Heart right ventricle (tissue), 16 donors: ENCODE measurements at regions not wholly inside any gene's neighbourhood (a gene's known extent, or its start where the extent isn't known, plus 50 kb on each side); places are given as distances from the start of the nearest gene placed in this dataset.

Experiments used
- ATAC-seq, 8 donors: fragments of 200-7000 bp; cut with Tn5 transposase; one replicate each; pipeline ENCODE4 v1.9.1; 2020; ENCODE audit warnings: mild to moderate bottlenecking in 8 of 8, moderate library complexity in 8 of 8, moderate number of reproducible peaks in 1 of 8
- DNase-seq, 2 donors: peaks; one replicate each; pipeline ENCODE4 v3.0.0-alpha.2; 2020
- H3K27ac ChIP-seq, 10 donors: fragments of 200-600 bp; sonication (generic) in 2 of 10; one replicate each; pipeline versions ENCODE4 v1.5.0 to v1.8.0; 2020 to 2022; ENCODE audit warnings: mild to moderate bottlenecking in 3 of 10
- H3K27me3 ChIP-seq, 7 donors: fragments of 200-600 bp; one replicate each; pipeline ENCODE4 v1.8.0; 2021 to 2022; ENCODE audit warnings: mild to moderate bottlenecking in 2 of 7
- H3K36me3 ChIP-seq, 9 donors: fragments of 200-600 bp; sonication (generic) in 1 of 9; one replicate each; pipeline versions ENCODE4 v1.5.0 to v1.8.0; 2020 to 2022; ENCODE audit warnings: mild to moderate bottlenecking in 2 of 9
- H3K4me1 ChIP-seq, 9 donors: fragments of 200-600 bp; sonication (generic) in 1 of 9; one replicate each; pipeline versions ENCODE4 v1.5.0 to v1.8.0; 2020 to 2022; ENCODE audit warnings: mild to moderate bottlenecking in 4 of 9
- H3K4me3 ChIP-seq, 10 donors: fragments of 200-600 bp; sonication (generic) in 2 of 10; one replicate each; pipeline versions ENCODE4 v1.5.0 to v1.8.0; 2020 to 2022; ENCODE audit warnings: mild to moderate bottlenecking in 7 of 10, moderate library complexity in 2 of 10
- H3K9me3 ChIP-seq, 11 donors: fragments of 200-600 bp in 10 of 11; sonication (generic) in 2 of 11; one replicate each; pipeline versions ENCODE4 v1.5.0 to v1.8.0; 2013 to 2022; ENCODE audit warnings: mild to moderate bottlenecking in 2 of 11, control low read depth in 1 of 11, moderate library complexity in 1 of 11
- CTCF ChIP-seq, 9 donors: fragments of 200-600 bp; sonication (generic) in 2 of 9; IDR thresholded peaks; one replicate each; pipeline versions ENCODE4 v1.5.0 to v1.8.0; 2021 to 2022; ENCODE audit warnings: antibody characterized with exemption in 9 of 9, mild to moderate bottlenecking in 5 of 9, moderate library complexity in 1 of 9
- WGBS, 2 donors: extraction: QIAGEN DNeasy Blood & Tissue Kit; methylation state at CpG; one replicate each; pipeline ENCODE4 v1.1.7; 2013; ENCODE audit warnings: inconsistent platforms in 1 of 2; 5-methylcytosine and 5-hydroxymethylcytosine counted together
- intact Hi-C, 10 donors: fragments of 100-400 bp; cut with DNase I; formaldehyde crosslinking; loops; one replicate each; pipeline versions ENCODE4 v1.11.1 to v1.14.2; 2022
- donor health status: Arrhythmogenic right ventricular cardiomyopathy.
- donor health status: ischemic (EF 13 %, LVEDD 7.1; RV severe dilation, severe dysfunction).
- donor health status: healthy with polysubstance abuse.
- donor health status: DM: no; HTN: yes; CAD: no.
- donor health status: DM: no; HTN: no; CAD: no.
- donor health status: ischemic (EF 25% LVEDD 6.9; RV normal size, moderate dysfunction).
- donor health status: ischemic (EF 25% LVEDD 5.7; RV mildly dilated, moderate dysfunction).
- donor health status: healthy.
- donor health status: DM: yes; HTN: yes; CAD: no.
- donor health status: Ischemic cardiomyopathy.
- donor health status: ischemic (EF 35%, LVEDD 5.7; RV mildly dilated, moderate dysfunction).
- donor health status: nonischemic (EF 11% LVEDD 7.7; RV severe dilation, severe dysfunction).
- donor health status: DM: yes; HTN: yes; CAD: no.
- donor health status: PGD.
- donor health status: ischemic (EF 29% LVEDD 5.4; RV normal size, mild dysfunction).
- donor health status: nonischemic (EF 23%, LVEDD 6.1; RV moderate dilation, normal function).

GRCh38 chr1:116825207-116825719, 71.0 kb downstream of the CD2 start:
- no peak for TF ChIP-seq CTCF (IDR thresholded peaks at IDR 0.05)
- 6 to 15% methylated on average over 5 of the region's 5 CpGs for WGBS, 2 donors
- DNase-seq (peak; percentile 25 to 51), ATAC-seq (peak; percentile 72 to 92 (median 88))
- H3K27me3 ChIP-seq, result no peaks in the 10 kb centered on the region
- peak overlapping the region in 8 of 10 donors; percentile 34 to 81 (median 68) for H3K27ac ChIP-seq
- peaks cover 7 to 25% (median 14%) of the 10 kb centered on the region in 9 donors for H3K4me1 ChIP-seq
- no peaks in the 10 kb centered on the region for H3K36me3 ChIP-seq
- intact Hi-C loops, result loop anchor here in 1 of 10 donors (10.0 kb wide), 1 partner anchor 250 kb away; the partner anchor contains the start of gene CD58
- H3K9me3 ChIP-seq, result no peaks in the 10 kb centered on the region
- H3K4me3 ChIP-seq, result peak overlapping the region in 1 of 10 donors; percentile 7

GRCh38 chr1:116825720-116826438, 71.6 kb downstream of the CD2 start:
- Histone ChIP-seq H3K4me1 (peaks cover 7 to 23% (median 14%) of the 10 kb centered on the region in 9 donors), H3K4me3 (peak overlapping the region in 1 of 10 donors; percentile 7), H3K36me3 (no peaks in the 10 kb centered on the region), H3K27me3 (no peaks in the 10 kb centered on the region), H3K9me3 (no peaks in the 10 kb centered on the region), H3K27ac (peak overlapping the region in 8 of 10 donors; percentile 9 to 81 (median 68))
- TF ChIP-seq CTCF (IDR thresholded peaks at IDR 0.05), result peak in 1 of 9 donors; percentile 9
- intact Hi-C loops, result loop anchor here in 1 of 10 donors (10.0 kb wide), 1 partner anchor 251 kb away; the partner anchor contains the start of gene CD58
- 57 to 62% methylated on average over 10 of the region's 10 CpGs for WGBS, 2 donors
- DNase-seq (no peak), ATAC-seq (peak in 7 of 8 donors; percentile 14 to 79 (median 65))

GRCh38 chr1:116826818-116827606, 72.8 kb downstream of the CD2 start:
- H3K4me3 ChIP-seq, result no peak overlapping the region
- TF ChIP-seq CTCF (IDR thresholded peaks at IDR 0.05), result no peak
- no peak for ATAC-seq

GRCh38 chr1:116827607-116828105, 73.4 kb downstream of the CD2 start:
- TF ChIP-seq CTCF (IDR thresholded peaks at IDR 0.05), result no peak
- no peak overlapping the region for H3K4me3 ChIP-seq
- WGBS, 2 donors, result 94 to 98% methylated on average over 2 of the region's 2 CpGs
- intact Hi-C loops, result loop anchor here in 1 of 10 donors (10.0 kb wide), 1 partner anchor 253 kb away; the partner anchor contains the start of gene CD58
- H3K27ac ChIP-seq, result no peak overlapping the region
- no peaks in the 10 kb centered on the region for H3K9me3 ChIP-seq
- H3K4me1 ChIP-seq, result peaks cover 7 to 27% (median 18%) of the 10 kb centered on the region in 9 donors
- no peak for DNase-seq
- ATAC-seq, result no peak
- H3K36me3 ChIP-seq, result no peaks in the 10 kb centered on the region
- no peaks in the 10 kb centered on the region for H3K27me3 ChIP-seq

More at GRCh38 chr1:116826818-116827606, 72.8 kb downstream of the CD2 start:
- no peaks in the 10 kb centered on the region for H3K36me3 ChIP-seq
- H3K27ac ChIP-seq, result no peak overlapping the region
- intact Hi-C loops, result loop anchor here in 1 of 10 donors (10.0 kb wide), 1 partner anchor 252 kb away; the partner anchor contains the start of gene CD58
- no peaks in the 10 kb centered on the region for H3K27me3 ChIP-seq
- no peak for DNase-seq
- peaks cover 7 to 24% (median 14%) of the 10 kb centered on the region in 9 donors for H3K4me1 ChIP-seq
- 66 to 69% methylated on average over 9 of the region's 9 CpGs for WGBS, 2 donors
- H3K9me3 ChIP-seq, result no peaks in the 10 kb centered on the region
